HepG2 (cell line): ENCODE measurements at regions not wholly inside any gene's neighbourhood (a gene's known extent, or its start where the extent isn't known, plus 50 kb on each side); places are given as distances from the start of the nearest gene placed in this dataset.

Experiments
- GZF1 ChIP-seq: sonication (generic); formaldehyde crosslinking; IDR thresholded peaks from 2 replicates; pipeline ENCODE4 v1.5.1; 2020; ENCODE audit warnings: mild to moderate bottlenecking, missing genetic modification reagents
- PTBP1 ChIP-seq: fragments of 200-400 bp; formaldehyde crosslinking; IDR thresholded peaks from 2 replicates; pipeline ENCODE4 v1.6.1; 2018; ENCODE audit warnings: low read length, low read depth; ENCODE audit not compliant: poor library complexity, severe bottlenecking
- SPEN ChIP-seq: sonication (generic); formaldehyde crosslinking; IDR thresholded peaks from 2 replicates; pipeline ENCODE4 v1.5.1; 2020; ENCODE audit warnings: low read depth, mild to moderate bottlenecking, missing genetic modification reagents
- ZNF10 ChIP-seq: sonication (generic); formaldehyde crosslinking; IDR thresholded peaks from 2 replicates; pipeline ENCODE4 v1.4.0; 2020; ENCODE audit warnings: mild to moderate bottlenecking, low read depth, missing genetic modification reagents, borderline replicate concordance
- TF ChIP-seq, protein P1 (sequence below): sonication (generic); formaldehyde crosslinking; IDR thresholded peaks from 2 replicates; pipeline ENCODE4 v1.8.0; 2023; ENCODE audit warnings: mild to moderate bottlenecking, missing genetic modification reagents
- TF ChIP-seq, protein P2 (sequence below): sonication (generic); formaldehyde crosslinking; IDR thresholded peaks from 2 replicates; pipeline ENCODE4 v1.4.0; 2020; ENCODE audit warnings: mild to moderate bottlenecking, missing genetic modification reagents

DNA sequence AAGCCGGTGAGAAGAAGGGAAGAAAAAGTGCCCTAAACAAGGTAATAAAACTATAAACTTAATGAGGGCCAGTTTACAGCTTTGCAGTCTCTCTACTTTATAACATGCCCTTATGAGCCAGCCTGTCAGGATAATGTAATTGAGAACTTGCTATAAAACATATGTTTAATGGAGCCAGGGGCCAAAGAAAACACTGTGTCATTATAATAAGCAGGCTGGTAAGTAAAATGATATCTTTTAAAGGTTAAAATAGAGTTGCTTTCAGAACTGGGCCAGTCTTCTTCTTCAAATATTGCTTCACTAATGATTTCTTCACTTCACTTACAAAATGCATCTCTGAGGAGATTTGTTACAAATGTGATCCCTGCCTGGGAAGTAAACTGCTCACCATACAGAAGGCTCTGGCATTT, 192.5 kb downstream of the SHOX2 start (continued):
- TF ChIP-seq ZNF10 (CRISPR knock-in tag) (no peak), GZF1 (CRISPR knock-in tag) (no peak), PTBP1 (no peak), SPEN (CRISPR knock-in tag) (no peak)
- TF ChIP-seq, protein P1, sequence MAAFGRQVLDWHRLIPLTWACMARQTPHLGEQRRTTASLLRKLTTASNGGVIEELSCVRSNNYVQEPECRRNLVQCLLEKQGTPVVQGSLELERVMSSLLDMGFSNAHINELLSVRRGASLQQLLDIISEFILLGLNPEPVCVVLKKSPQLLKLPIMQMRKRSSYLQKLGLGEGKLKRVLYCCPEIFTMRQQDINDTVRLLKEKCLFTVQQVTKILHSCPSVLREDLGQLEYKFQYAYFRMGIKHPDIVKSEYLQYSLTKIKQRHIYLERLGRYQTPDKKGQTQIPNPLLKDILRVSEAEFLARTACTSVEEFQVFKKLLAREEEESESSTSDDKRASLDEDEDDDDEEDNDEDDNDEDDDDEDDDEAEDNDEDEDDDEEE (CRISPR knock-in tag): no peak
- TF ChIP-seq, protein P2, sequence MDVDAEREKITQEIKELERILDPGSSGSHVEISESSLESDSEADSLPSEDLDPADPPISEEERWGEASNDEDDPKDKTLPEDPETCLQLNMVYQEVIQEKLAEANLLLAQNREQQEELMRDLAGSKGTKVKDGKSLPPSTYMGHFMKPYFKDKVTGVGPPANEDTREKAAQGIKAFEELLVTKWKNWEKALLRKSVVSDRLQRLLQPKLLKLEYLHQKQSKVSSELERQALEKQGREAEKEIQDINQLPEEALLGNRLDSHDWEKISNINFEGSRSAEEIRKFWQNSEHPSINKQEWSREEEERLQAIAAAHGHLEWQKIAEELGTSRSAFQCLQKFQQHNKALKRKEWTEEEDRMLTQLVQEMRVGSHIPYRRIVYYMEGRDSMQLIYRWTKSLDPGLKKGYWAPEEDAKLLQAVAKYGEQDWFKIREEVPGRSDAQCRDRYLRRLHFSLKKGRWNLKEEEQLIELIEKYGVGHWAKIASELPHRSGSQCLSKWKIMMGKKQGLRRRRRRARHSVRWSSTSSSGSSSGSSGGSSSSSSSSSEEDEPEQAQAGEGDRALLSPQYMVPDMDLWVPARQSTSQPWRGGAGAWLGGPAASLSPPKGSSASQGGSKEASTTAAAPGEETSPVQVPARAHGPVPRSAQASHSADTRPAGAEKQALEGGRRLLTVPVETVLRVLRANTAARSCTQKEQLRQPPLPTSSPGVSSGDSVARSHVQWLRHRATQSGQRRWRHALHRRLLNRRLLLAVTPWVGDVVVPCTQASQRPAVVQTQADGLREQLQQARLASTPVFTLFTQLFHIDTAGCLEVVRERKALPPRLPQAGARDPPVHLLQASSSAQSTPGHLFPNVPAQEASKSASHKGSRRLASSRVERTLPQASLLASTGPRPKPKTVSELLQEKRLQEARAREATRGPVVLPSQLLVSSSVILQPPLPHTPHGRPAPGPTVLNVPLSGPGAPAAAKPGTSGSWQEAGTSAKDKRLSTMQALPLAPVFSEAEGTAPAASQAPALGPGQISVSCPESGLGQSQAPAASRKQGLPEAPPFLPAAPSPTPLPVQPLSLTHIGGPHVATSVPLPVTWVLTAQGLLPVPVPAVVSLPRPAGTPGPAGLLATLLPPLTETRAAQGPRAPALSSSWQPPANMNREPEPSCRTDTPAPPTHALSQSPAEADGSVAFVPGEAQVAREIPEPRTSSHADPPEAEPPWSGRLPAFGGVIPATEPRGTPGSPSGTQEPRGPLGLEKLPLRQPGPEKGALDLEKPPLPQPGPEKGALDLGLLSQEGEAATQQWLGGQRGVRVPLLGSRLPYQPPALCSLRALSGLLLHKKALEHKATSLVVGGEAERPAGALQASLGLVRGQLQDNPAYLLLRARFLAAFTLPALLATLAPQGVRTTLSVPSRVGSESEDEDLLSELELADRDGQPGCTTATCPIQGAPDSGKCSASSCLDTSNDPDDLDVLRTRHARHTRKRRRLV (CRISPR knock-in tag): no peak
- TF ChIP-seq, all 625 proteins: peak for 0
